GM23338 (cell line): ENCODE measurements at regions not wholly inside any gene's neighbourhood (a gene's known extent, or its start where the extent isn't known, plus 50 kb on each side); places are given as distances from the start of the nearest gene placed in this dataset.

Experiments used
- CREB1 ChIP-seq: fragments of 250-450 bp; sonication (Bioruptor Pico); IDR thresholded peaks from 2 replicates; pipeline ENCODE4 v1.5.0; 2020; ENCODE audit warnings: low read depth, mild to moderate bottlenecking, moderate library complexity
- EZH2 ChIP-seq: fragments of 200-600 bp; sonication (generic); IDR thresholded peaks from one replicate; pipeline ENCODE4 v1.8.0; 2017; ENCODE audit warnings: antibody characterized with exemption, mild to moderate bottlenecking, low read depth; ENCODE audit not compliant: unreplicated experiment
- EZH2phosphoT487 ChIP-seq: fragments of 200-600 bp; sonication (generic); IDR thresholded peaks from one replicate; pipeline ENCODE4 v1.8.1; 2018; ENCODE audit warnings: antibody characterized with exemption; ENCODE audit not compliant: unreplicated experiment
- JUNB ChIP-seq: IDR thresholded peaks from one replicate; pipeline ENCODE4 v1.6.1; 2016; ENCODE audit warnings: antibody characterized with exemption; ENCODE audit not compliant: unreplicated experiment
- NANOG ChIP-seq: IDR thresholded peaks from 2 replicates; pipeline ENCODE4 v1.6.1; 2016; ENCODE audit warnings: antibody characterized with exemption, borderline replicate concordance
- POLR2AphosphoS5 ChIP-seq: IDR thresholded peaks from 2 replicates; pipeline ENCODE4 v1.6.1; 2016; ENCODE audit warnings: antibody characterized with exemption, low read depth
- STAT1 ChIP-seq: IDR thresholded peaks from one replicate; pipeline ENCODE4 v1.6.1; 2016; ENCODE audit warnings: antibody characterized with exemption; ENCODE audit not compliant: unreplicated experiment
- TF ChIP-seq, protein P1 (sequence below), 2 experiments: fragments of 200-600 bp in 1 of 2; sonication (generic) in 1 of 2; conservative IDR thresholded peaks; 2 replicates each; pipeline versions ENCODE4 v1.5.1 to v1.6.1; 2016 to 2017; ENCODE audit warnings: antibody characterized with exemption in 2 of 2, low read depth in 2 of 2, mild to moderate bottlenecking in 2 of 2, moderate library complexity in 1 of 2
- TF ChIP-seq, protein P2 (sequence below): IDR thresholded peaks from one replicate; pipeline ENCODE4 v1.6.1; 2018; ENCODE audit warnings: antibody characterized with exemption; ENCODE audit not compliant: unreplicated experiment
- TF ChIP-seq, protein P3 (sequence below): IDR thresholded peaks from 2 replicates; pipeline ENCODE4 v1.6.1; 2016; ENCODE audit warnings: antibody characterized with exemption

DNA sequence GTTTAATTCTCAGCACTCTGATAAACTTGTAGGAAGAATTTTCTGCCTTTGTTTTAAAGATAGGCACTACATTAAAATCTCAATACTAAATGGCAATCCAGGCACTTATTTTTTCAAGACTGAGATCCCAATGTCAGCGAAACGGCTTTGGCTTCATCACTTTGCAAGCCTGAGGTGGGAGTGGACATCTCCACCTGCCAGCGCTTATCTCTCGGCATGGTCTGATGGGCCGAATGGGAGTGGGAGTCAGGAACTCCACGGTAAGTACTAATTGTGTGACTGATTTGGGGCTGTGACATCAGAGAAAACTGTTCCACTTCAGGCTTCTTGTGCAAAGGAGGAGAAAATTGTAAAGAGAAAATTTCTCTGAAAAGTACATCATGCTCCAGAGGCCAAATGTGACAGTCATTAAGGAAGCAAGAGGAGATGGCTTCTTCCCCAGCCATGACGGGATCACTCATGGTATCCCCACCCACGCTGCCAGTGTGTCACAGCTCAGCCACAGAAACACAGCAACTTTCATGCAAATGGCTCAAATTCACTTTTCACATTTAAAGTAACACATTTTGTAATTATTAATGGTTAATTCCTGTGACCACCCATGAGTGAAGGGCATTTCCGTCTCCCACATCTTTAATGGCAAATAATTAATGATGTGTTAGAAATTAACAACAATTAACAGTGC, 385.5 kb upstream of the HNRNPA3 start:
- TF ChIP-seq JUNB (no peak), EZH2 (no peak), STAT1 (no peak), EZH2phosphoT487 (no peak), NANOG (no peak), POLR2AphosphoS5 (no peak), CREB1 (no peak)
- TF ChIP-seq, protein P1, sequence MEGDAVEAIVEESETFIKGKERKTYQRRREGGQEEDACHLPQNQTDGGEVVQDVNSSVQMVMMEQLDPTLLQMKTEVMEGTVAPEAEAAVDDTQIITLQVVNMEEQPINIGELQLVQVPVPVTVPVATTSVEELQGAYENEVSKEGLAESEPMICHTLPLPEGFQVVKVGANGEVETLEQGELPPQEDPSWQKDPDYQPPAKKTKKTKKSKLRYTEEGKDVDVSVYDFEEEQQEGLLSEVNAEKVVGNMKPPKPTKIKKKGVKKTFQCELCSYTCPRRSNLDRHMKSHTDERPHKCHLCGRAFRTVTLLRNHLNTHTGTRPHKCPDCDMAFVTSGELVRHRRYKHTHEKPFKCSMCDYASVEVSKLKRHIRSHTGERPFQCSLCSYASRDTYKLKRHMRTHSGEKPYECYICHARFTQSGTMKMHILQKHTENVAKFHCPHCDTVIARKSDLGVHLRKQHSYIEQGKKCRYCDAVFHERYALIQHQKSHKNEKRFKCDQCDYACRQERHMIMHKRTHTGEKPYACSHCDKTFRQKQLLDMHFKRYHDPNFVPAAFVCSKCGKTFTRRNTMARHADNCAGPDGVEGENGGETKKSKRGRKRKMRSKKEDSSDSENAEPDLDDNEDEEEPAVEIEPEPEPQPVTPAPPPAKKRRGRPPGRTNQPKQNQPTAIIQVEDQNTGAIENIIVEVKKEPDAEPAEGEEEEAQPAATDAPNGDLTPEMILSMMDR (conservative IDR thresholded peaks at IDR 0.05; ENCODE audit: low read depth in 2 of 2) = no peak
- TF ChIP-seq, protein P2, sequence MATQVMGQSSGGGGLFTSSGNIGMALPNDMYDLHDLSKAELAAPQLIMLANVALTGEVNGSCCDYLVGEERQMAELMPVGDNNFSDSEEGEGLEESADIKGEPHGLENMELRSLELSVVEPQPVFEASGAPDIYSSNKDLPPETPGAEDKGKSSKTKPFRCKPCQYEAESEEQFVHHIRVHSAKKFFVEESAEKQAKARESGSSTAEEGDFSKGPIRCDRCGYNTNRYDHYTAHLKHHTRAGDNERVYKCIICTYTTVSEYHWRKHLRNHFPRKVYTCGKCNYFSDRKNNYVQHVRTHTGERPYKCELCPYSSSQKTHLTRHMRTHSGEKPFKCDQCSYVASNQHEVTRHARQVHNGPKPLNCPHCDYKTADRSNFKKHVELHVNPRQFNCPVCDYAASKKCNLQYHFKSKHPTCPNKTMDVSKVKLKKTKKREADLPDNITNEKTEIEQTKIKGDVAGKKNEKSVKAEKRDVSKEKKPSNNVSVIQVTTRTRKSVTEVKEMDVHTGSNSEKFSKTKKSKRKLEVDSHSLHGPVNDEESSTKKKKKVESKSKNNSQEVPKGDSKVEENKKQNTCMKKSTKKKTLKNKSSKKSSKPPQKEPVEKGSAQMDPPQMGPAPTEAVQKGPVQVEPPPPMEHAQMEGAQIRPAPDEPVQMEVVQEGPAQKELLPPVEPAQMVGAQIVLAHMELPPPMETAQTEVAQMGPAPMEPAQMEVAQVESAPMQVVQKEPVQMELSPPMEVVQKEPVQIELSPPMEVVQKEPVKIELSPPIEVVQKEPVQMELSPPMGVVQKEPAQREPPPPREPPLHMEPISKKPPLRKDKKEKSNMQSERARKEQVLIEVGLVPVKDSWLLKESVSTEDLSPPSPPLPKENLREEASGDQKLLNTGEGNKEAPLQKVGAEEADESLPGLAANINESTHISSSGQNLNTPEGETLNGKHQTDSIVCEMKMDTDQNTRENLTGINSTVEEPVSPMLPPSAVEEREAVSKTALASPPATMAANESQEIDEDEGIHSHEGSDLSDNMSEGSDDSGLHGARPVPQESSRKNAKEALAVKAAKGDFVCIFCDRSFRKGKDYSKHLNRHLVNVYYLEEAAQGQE = no peak
- TF ChIP-seq, protein P3, sequence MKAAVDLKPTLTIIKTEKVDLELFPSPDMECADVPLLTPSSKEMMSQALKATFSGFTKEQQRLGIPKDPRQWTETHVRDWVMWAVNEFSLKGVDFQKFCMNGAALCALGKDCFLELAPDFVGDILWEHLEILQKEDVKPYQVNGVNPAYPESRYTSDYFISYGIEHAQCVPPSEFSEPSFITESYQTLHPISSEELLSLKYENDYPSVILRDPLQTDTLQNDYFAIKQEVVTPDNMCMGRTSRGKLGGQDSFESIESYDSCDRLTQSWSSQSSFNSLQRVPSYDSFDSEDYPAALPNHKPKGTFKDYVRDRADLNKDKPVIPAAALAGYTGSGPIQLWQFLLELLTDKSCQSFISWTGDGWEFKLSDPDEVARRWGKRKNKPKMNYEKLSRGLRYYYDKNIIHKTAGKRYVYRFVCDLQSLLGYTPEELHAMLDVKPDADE = no peak
